Erythroblast (primary cell): ENCODE measurements at regions not wholly inside any gene's neighbourhood (a gene's known extent, or its start where the extent isn't known, plus 50 kb on each side); places are given as distances from the start of the nearest gene placed in this dataset.

ENCODE experiments used
- GATA1 ChIP-seq: IDR thresholded peaks from 2 replicates; pipeline ENCODE4 v1.6.1; 2011; ENCODE audit warnings: low read depth, mild to moderate bottlenecking, control low read depth, low read length, moderate library complexity
- POLR2A ChIP-seq: IDR thresholded peaks from 2 replicates; pipeline ENCODE4 v1.6.1; 2011; ENCODE audit warnings: mild to moderate bottlenecking, low read length

DNA sequence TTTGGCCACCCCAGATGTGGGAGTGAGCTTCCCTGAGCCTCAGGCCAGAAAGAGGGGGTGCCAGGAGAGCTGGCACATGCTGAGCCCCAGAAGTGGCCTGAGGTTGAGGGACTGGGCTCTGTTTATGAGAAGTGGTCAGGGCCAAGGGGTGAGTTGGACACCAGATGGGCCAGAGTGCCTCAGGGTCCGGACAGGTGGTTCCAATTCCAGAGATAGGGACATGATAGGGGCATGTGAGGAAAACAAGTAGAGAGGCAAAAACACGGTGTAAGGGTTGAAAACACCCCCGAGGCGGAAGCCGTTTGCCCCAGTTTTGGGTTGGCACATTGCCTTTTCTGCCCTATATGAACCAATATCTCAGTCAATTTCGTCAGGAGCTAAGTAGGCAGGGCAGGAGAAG, 125.6 kb upstream of the NFIB start:
- TF ChIP-seq POLR2A: no peak
- TF ChIP-seq GATA1: no peak
